Heart left ventricle (tissue), 16 donors: ENCODE measurements at regions not wholly inside any gene's neighbourhood (a gene's known extent, or its start where the extent isn't known, plus 50 kb on each side); places are given as distances from the start of the nearest gene placed in this dataset.

Experiments
- ATAC-seq, 4 donors: fragments of 200-7000 bp; cut with Tn5 transposase; one replicate each; pipeline ENCODE4 v1.9.1; 2020 to 2022; ENCODE audit warnings: moderate library complexity in 4 of 4, mild to moderate bottlenecking in 3 of 4, moderate number of reproducible peaks in 1 of 4
- DNase-seq, 5 donors: peaks; one replicate each; pipeline ENCODE4 v3.0.0-alpha.2; 2020
- H3K27ac ChIP-seq, 12 donors: fragments of 200-600 bp; sonication (generic) in 4 of 12; one replicate each; pipeline versions ENCODE4 v1.5.0 to v1.8.0; 2016 to 2022; ENCODE audit warnings: mild to moderate bottlenecking in 2 of 12
- H3K27me3 ChIP-seq, 9 donors: fragments of 200-600 bp; sonication (generic) in 2 of 9; one replicate each; pipeline versions ENCODE4 v1.5.1 to v1.8.0; 2016 to 2022; ENCODE audit warnings: mild to moderate bottlenecking in 3 of 9
- H3K36me3 ChIP-seq, 9 donors: fragments of 200-600 bp; sonication (generic) in 2 of 9; one replicate each; pipeline versions ENCODE4 v1.5.0 to v1.8.0; 2018 to 2022; ENCODE audit warnings: mild to moderate bottlenecking in 2 of 9
- H3K4me1 ChIP-seq, 12 donors: fragments of 200-600 bp; sonication (generic) in 4 of 12; one replicate each; pipeline versions ENCODE4 v1.5.0 to v1.8.0; 2016 to 2022; ENCODE audit warnings: mild to moderate bottlenecking in 3 of 12
- H3K4me3 ChIP-seq, 12 donors: fragments of 200-600 bp; sonication (generic) in 4 of 12; one replicate each; pipeline versions ENCODE4 v1.5.0 to v1.8.0; 2017 to 2022; ENCODE audit warnings: mild to moderate bottlenecking in 9 of 12, moderate library complexity in 4 of 12
- H3K9me3 ChIP-seq, 12 donors: fragments of 200-600 bp; sonication (generic) in 4 of 12; one replicate each; pipeline versions ENCODE4 v1.5.0 to v1.8.0; 2016 to 2022; ENCODE audit warnings: mild to moderate bottlenecking in 1 of 12
- POLR2A ChIP-seq, 2 donors: fragments of 450-650 bp; IDR thresholded peaks; one replicate each; pipeline ENCODE4 v1.6.1; 2017; ENCODE audit warnings: antibody characterized with exemption in 2 of 2, mild to moderate bottlenecking in 2 of 2, moderate library complexity in 2 of 2
- WGBS, 4 donors: extraction: QIAGEN DNeasy Blood & Tissue Kit in 2 of 4; methylation state at CpG; one replicate each; pipeline versions ENCODE4 v1.1.5 to v1.1.7; 2013 to 2018; 5-methylcytosine and 5-hydroxymethylcytosine counted together
- intact Hi-C, 10 donors: fragments of 100-400 bp; cut with DNase I; formaldehyde crosslinking; loops; one replicate each; pipeline versions ENCODE4 v1.11.1 to v1.14.2; 2022
- TF ChIP-seq, protein P1 (sequence below), 12 donors: fragments of 200-600 bp; sonication (generic) in 4 of 12; IDR thresholded peaks; one replicate each; pipeline versions ENCODE4 v1.5.0 to v1.8.0; 2018 to 2022; ENCODE audit warnings: antibody characterized with exemption in 12 of 12, mild to moderate bottlenecking in 5 of 12
- donor health status: ischemic (EF 13 %, LVEDD 7.1; RV severe dilation, severe dysfunction).
- donor health status: healthy with polysubstance abuse.
- donor health status: DM: no; HTN: yes; CAD: no.
- donor health status: DM: no; HTN: no; CAD: no.
- donor health status: ischemic (EF 25% LVEDD 6.9; RV normal size, moderate dysfunction).
- donor health status: ischemic (EF 25% LVEDD 5.7; RV mildly dilated, moderate dysfunction).
- donor health status: healthy.
- donor health status: DM: yes; HTN: yes; CAD: no.
- donor health status: ischemic (EF 35%, LVEDD 5.7; RV mildly dilated, moderate dysfunction).
- donor health status: nonischemic (EF 11% LVEDD 7.7; RV severe dilation, severe dysfunction).
- donor health status: DM: yes; HTN: yes; CAD: no.
- donor health status: PGD.
- donor health status: ischemic (EF 29% LVEDD 5.4; RV normal size, mild dysfunction).
- donor health status: nonischemic (EF 23%, LVEDD 6.1; RV moderate dilation, normal function).

DNA sequence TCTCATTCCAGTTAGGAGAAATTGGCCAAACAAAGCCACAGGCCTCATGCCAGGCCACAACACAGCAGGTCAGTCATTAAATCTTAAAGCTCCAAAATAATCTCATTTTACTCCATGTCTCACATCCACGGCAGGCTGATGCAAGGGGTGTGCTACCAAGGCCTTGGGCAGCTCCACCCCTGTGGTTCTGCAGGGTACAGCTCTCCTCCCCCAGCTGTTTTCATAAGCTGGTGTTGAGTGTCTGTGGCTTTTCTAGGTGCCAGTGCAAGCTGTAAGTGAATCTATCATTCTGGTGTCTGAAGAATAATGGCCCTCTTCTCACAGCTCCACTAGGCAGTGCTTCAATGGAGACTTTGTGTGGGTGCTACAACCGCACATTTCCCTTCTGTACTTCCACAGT, 949.2 kb downstream of the TECRL start:
- Histone ChIP-seq H3K27ac (no peak overlapping the region), H3K9me3 (peaks cover 0 to 9% (median 0%) of the 10 kb centered on the region in 12 donors), H3K4me1 (no peaks in the 10 kb centered on the region), H3K4me3 (no peak overlapping the region), H3K27me3 (no peaks in the 10 kb centered on the region), H3K36me3 (no peaks in the 10 kb centered on the region)
- intact Hi-C loops = no loop called here
- 69 to 77% (median 75%) methylated on average over 2 of the region's 2 CpGs for WGBS, 4 donors
- DNase-seq (no peak), ATAC-seq (no peak)
- no peak for TF ChIP-seq POLR2A (IDR thresholded peaks at IDR 0.05)
- TF ChIP-seq, protein P1, sequence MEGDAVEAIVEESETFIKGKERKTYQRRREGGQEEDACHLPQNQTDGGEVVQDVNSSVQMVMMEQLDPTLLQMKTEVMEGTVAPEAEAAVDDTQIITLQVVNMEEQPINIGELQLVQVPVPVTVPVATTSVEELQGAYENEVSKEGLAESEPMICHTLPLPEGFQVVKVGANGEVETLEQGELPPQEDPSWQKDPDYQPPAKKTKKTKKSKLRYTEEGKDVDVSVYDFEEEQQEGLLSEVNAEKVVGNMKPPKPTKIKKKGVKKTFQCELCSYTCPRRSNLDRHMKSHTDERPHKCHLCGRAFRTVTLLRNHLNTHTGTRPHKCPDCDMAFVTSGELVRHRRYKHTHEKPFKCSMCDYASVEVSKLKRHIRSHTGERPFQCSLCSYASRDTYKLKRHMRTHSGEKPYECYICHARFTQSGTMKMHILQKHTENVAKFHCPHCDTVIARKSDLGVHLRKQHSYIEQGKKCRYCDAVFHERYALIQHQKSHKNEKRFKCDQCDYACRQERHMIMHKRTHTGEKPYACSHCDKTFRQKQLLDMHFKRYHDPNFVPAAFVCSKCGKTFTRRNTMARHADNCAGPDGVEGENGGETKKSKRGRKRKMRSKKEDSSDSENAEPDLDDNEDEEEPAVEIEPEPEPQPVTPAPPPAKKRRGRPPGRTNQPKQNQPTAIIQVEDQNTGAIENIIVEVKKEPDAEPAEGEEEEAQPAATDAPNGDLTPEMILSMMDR (IDR thresholded peaks at IDR 0.05) = no peak

DNA sequence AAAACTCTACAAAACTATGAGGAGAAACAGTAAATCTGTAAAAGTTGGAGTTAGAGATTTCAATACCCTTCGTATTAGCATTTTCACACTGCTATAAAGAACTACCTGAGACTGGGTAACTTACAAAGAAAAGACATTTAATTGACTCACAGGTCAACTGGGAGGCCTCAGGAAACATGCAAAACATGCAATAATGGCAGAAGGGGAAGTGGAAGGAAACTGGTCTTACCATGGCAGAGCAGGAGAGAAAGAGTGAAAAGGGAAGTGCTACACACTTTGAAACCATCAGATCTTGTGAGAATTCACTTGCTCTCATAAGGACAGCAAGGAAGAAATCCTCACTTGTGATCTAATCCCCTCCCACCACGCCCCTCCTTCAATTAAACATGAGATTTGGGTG, 949.9 kb downstream of the TECRL start:
- peaks cover 0 to 9% (median 0%) of the 10 kb centered on the region in 12 donors for H3K9me3 ChIP-seq
- H3K36me3 ChIP-seq = no peaks in the 10 kb centered on the region
- TF ChIP-seq, protein P1 (IDR thresholded peaks at IDR 0.05) = no peak
- no peak for TF ChIP-seq POLR2A (IDR thresholded peaks at IDR 0.05)
- H3K27me3 ChIP-seq = no peaks in the 10 kb centered on the region
- intact Hi-C loops = no loop called here
- no peak overlapping the region for H3K4me3 ChIP-seq
- ATAC-seq = no peak
- no peak for DNase-seq
- H3K27ac ChIP-seq = no peak overlapping the region
- H3K4me1 ChIP-seq = no peaks in the 10 kb centered on the region
- WGBS, 4 donors = 50 to 58% (median 52%) methylated on average over 2 of the region's 2 CpGs

DNA sequence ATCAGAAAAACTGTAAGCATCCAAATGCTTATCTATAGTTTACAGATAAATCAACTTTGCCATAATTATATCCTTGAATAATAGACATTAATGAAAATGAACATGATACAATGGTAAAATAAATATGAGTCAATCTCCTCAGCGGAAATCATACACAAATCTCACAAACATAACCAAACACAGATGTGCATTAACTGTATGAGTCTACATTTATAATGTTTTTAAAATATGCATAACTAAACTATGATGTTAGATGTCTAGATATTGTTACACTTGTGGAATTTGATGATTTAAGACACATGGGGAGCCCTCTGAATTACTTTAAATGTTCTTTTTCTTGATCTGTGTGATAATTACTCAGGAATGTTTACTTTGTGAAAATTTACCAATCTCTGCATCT, 951.2 kb downstream of the TECRL start:
- TF ChIP-seq, protein P1 (IDR thresholded peaks at IDR 0.05) = no peak
- no peaks in the 10 kb centered on the region for H3K4me1 ChIP-seq
- peaks cover 0 to 9% (median 0%) of the 10 kb centered on the region in 12 donors for H3K9me3 ChIP-seq
- H3K27ac ChIP-seq = no peak overlapping the region
- H3K27me3 ChIP-seq = no peaks in the 10 kb centered on the region
- no peak for ATAC-seq
- H3K36me3 ChIP-seq = no peaks in the 10 kb centered on the region
- intact Hi-C loops = no loop called here
- no peak overlapping the region for H3K4me3 ChIP-seq
- DNase-seq = no peak
- WGBS, 4 donors = 65 to 90% (median 80%) methylated on average over 1 of the region's 1 CpG

DNA sequence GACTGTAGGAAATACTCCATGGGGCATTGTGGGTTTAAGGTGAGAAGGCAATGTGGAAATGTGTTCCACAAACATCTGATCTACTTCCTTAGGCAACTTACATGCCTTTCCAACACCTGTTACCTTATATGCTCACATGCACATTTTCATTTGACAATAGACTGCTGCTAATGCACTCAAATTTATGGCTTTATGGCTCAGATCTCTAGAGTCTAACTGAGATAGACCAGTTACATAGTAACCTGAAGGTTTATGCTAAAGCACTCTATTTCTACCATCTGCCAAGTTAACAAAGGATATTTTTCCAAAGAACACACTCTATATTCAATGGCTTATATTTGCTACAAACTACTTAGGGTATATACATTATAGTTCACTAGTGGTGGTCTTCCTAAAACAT, 969.0 kb downstream of the TECRL start:
- DNase-seq = no peak
- no peak for TF ChIP-seq POLR2A (IDR thresholded peaks at IDR 0.05)
- TF ChIP-seq, protein P1 (IDR thresholded peaks at IDR 0.05) = no peak
- Histone ChIP-seq H3K27me3 (no peaks in the 10 kb centered on the region), H3K4me3 (no peak overlapping the region), H3K4me1 (no peaks in the 10 kb centered on the region), H3K27ac (no peak overlapping the region), H3K36me3 (no peaks in the 10 kb centered on the region), H3K9me3 (peaks cover 0 to 6% (median 0%) of the 10 kb centered on the region in 12 donors)
- intact Hi-C loops = no loop called here
- no peak for ATAC-seq
